ENCODE measurements at regions not wholly inside any gene's neighbourhood (a gene's known extent, or its start where the extent isn't known, plus 50 kb on each side); places are given as distances from the start of the nearest gene placed in this dataset.

DNA sequence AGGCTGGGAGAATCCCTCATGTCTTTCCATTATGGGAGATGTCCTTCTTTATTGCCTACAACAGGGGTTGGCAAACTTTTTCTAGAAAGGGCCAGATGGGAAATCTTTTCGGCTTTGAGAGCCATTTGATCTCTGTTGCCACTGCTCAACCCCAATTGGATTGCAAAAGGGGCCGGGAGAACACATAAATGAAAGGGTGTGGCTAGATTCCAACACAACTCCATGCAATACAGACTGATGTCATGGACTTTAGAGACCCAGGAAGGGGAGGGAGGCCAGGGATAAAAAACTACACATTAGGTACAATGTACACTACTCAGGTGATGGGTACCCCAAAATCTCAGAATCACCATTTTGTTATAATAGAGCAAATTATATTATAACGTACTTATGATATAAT, 97.6 kb upstream of the SIM2 start:
- TF ChIP-seq CTCF (IDR thresholded peaks at IDR 0.05) = no peak
- TF ChIP-seq ZFX (IDR thresholded peaks at IDR 0.05; ENCODE audit: borderline replicate concordance) = no peak
- no peak overlapping the region for H3K27ac ChIP-seq

DNA sequence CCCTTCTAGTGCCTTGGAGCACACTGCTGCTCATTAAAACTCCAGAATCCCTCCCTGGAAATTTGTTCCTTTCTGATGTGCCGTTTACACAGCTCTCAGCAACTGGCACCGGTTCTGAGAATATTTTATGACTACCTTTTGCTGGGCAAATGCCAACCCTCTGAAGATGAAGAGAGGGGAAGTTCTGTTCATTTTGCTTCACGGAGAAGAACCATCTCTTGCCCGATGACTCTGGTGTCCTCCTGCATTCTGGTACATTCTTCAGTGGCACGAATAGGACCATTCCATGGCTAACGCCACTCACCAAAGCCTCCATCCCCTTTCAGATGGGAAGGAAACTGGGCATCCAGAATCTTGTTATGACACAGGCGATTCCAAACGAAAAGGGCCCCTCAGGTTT, 96.2 kb upstream of the SIM2 start:
- no peak for TF ChIP-seq CTCF (IDR thresholded peaks at IDR 0.05)
- no peak for TF ChIP-seq ZFX (IDR thresholded peaks at IDR 0.05; ENCODE audit: borderline replicate concordance)
- no peak overlapping the region for H3K27ac ChIP-seq

DNA sequence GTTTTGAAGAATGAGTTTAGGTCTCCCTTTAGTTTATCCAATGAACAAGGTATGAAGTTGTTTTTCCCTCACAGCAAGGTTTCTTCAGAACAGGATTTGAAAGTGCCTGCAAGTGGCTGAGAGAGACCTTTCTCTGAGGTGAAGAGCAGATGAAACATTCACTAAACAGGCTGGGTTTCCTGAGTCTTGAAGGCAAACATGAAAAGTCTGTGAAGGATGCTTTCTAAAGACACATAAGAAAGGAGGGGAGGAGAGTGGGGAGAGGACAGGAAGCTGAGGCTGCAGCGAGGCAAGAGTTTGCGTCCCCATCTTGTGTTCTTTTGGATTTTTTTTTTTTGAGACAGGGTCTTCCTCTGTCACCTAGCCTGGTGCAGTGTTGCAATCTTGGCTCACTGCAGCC, 95.7 kb upstream of the SIM2 start:
- no peak overlapping the region for H3K27ac ChIP-seq
- no peak for TF ChIP-seq ZFX (IDR thresholded peaks at IDR 0.05; ENCODE audit: borderline replicate concordance)
- no peak for TF ChIP-seq CTCF (IDR thresholded peaks at IDR 0.05)

DNA sequence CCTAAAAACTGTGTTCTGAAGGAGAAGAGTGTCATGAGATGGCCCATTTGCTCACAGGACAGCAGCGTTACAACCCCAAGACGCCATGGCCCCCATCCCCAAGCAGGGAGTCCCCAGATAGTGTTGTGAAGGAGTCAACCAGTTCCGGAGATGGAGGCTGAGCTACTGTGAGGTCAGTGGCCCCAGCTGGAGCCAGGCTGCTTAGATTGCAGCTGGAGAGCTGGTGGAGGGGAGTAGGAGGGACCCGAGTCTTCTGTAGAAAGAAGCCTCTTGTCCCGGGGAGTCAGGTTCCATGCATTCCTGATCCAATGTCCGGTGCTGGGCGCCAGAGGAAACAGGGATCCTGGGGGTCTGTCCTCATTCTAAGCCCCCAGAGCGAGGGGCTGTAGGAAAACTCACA, 93.5 kb upstream of the SIM2 start:
- TF ChIP-seq CTCF (IDR thresholded peaks at IDR 0.05) = no peak
- no peak for TF ChIP-seq ZFX (IDR thresholded peaks at IDR 0.05; ENCODE audit: borderline replicate concordance)
- no peak overlapping the region for H3K27ac ChIP-seq

GRCh38 chr21:36606287-36606982, 92.5 kb upstream of the SIM2 start:
- TF ChIP-seq CTCF (IDR thresholded peaks at IDR 0.05) = no peak
- no peak for TF ChIP-seq ZFX (IDR thresholded peaks at IDR 0.05; ENCODE audit: borderline replicate concordance)
- H3K27ac ChIP-seq = no peak overlapping the region

DNA sequence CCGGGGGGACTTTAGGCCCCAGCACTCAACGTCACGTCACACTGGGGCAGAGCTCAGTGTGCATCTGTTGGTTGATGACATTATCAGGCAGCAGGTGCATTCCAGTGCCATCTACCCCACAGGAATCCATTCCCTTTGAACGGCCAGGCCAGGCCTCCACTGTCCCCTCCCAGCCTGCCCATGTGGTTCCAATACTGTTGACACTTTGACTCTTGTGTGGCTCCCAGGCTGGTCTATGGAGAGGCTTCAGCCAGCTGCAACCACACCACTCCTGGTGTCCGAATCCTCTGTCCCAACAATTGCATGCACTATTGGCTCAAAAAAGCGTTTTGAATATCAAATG, 92.0 kb upstream of the SIM2 start:
- no peak for TF ChIP-seq ZFX (IDR thresholded peaks at IDR 0.05; ENCODE audit: borderline replicate concordance)
- no peak for TF ChIP-seq CTCF (IDR thresholded peaks at IDR 0.05)

GRCh38 chr21:36608041-36608896, 90.6 kb upstream of the SIM2 start:
- H3K27ac ChIP-seq = no peak overlapping the region
- no peak for TF ChIP-seq CTCF (IDR thresholded peaks at IDR 0.05)
- TF ChIP-seq ZFX (IDR thresholded peaks at IDR 0.05; ENCODE audit: borderline replicate concordance) = no peak

More for the DNA sequence above, 92.0 kb upstream of the SIM2 start:
- no peak overlapping the region for H3K27ac ChIP-seq

Measured in 22Rv1 (cell line).